Immature natural killer cell (primary cell): ENCODE measurements at regions not wholly inside any gene's neighbourhood (a gene's known extent, or its start where the extent isn't known, plus 50 kb on each side); places are given as distances from the start of the nearest gene placed in this dataset.

Experiments
- DNase-seq, 3 donors: peaks; one replicate each; pipeline ENCODE4 v3.0.0; 2022; ENCODE audit warnings: mixed read lengths in 1 of 3
- H3K27ac Mint-ChIP-seq, 6 donors: one replicate each; pipeline ENCODE4 v1.8.0; 2020; ENCODE audit warnings: mixed read lengths in 6 of 6, mild to moderate bottlenecking in 5 of 6, inconsistent platforms in 4 of 6, moderate library complexity in 3 of 6
- H3K27me3 Mint-ChIP-seq, 3 donors: one replicate each; pipeline ENCODE4 v1.8.0; 2020 to 2021; ENCODE audit warnings: low read depth in 3 of 3, mild to moderate bottlenecking in 3 of 3, mixed read lengths in 3 of 3, moderate library complexity in 3 of 3, inconsistent platforms in 1 of 3
- H3K36me3 Mint-ChIP-seq, 3 donors: one replicate each; pipeline ENCODE4 v1.8.0; 2020; ENCODE audit warnings: mixed read lengths in 3 of 3, inconsistent platforms in 2 of 3, mild to moderate bottlenecking in 2 of 3
- H3K4me1 Mint-ChIP-seq, 2 donors: one replicate each; pipeline ENCODE4 v1.8.0; 2020; ENCODE audit warnings: inconsistent platforms in 2 of 2, mild to moderate bottlenecking in 2 of 2, mixed read lengths in 2 of 2, moderate library complexity in 1 of 2
- H3K4me3 Mint-ChIP-seq, 5 donors: one replicate each; pipeline ENCODE4 v1.8.0; 2020; ENCODE audit warnings: mild to moderate bottlenecking in 5 of 5, mixed read lengths in 5 of 5, inconsistent platforms in 3 of 5, moderate library complexity in 3 of 5
- H3K9me3 Mint-ChIP-seq, 6 donors: one replicate each; pipeline ENCODE4 v1.8.0; 2020; ENCODE audit warnings: mild to moderate bottlenecking in 6 of 6, mixed read lengths in 6 of 6, inconsistent platforms in 4 of 6, moderate library complexity in 3 of 6

GRCh38 chr18:37962316-37962966 lies 396.8 kb upstream of the CELF4 start:
- H3K27ac Mint-ChIP-seq: no peak overlapping the region

GRCh38 chr18:37958499-37958898 lies 392.9 kb upstream of the CELF4 start:
- DNase-seq: no peak
- Mint-ChIP-seq H3K36me3 (no peaks in the 10 kb centered on the region), H3K9me3 (peaks cover 9 to 39% (median 11%) of the 10 kb centered on the region in 6 donors), H3K4me1 (no peaks in the 10 kb centered on the region), H3K27ac (no peak overlapping the region), H3K4me3 (no peak overlapping the region), H3K27me3 (peaks cover 0 to 1% (median 0%) of the 10 kb centered on the region in 3 donors)

More at GRCh38 chr18:37962316-37962966, 396.8 kb upstream of the CELF4 start:
- Mint-ChIP-seq H3K4me3 (no peak overlapping the region), H3K4me1 (no peaks in the 10 kb centered on the region), H3K36me3 (no peaks in the 10 kb centered on the region), H3K9me3 (peaks cover 7 to 39% (median 11%) of the 10 kb centered on the region in 6 donors), H3K27me3 (no peaks in the 10 kb centered on the region)
- DNase-seq: no peak

GRCh38 chr18:37956902-37957301 lies 391.3 kb upstream of the CELF4 start:
- no peaks in the 10 kb centered on the region for H3K4me1 Mint-ChIP-seq
- no peaks in the 10 kb centered on the region for H3K36me3 Mint-ChIP-seq
- peaks cover 5 to 34% (median 9%) of the 10 kb centered on the region in 6 donors for H3K9me3 Mint-ChIP-seq
- H3K27ac Mint-ChIP-seq: no peak overlapping the region
- DNase-seq: no peak
- H3K4me3 Mint-ChIP-seq: no peak overlapping the region
- H3K27me3 Mint-ChIP-seq: peaks cover 0 to 1% (median 0%) of the 10 kb centered on the region in 3 donors

- Mint-ChIP-seq H3K27me3 (peaks cover 0 to 1% (median 0%) of the 10 kb centered on the region in 3 donors), H3K27ac (no peak overlapping the region)
These were observed 390.4 kb upstream of the CELF4 start for GRCh38 chr18:37956020-37956419.

GRCh38 chr18:37955201-37955600 lies 389.6 kb upstream of the CELF4 start:
- no peak for DNase-seq
- H3K27ac Mint-ChIP-seq: no peak overlapping the region
- H3K4me3 Mint-ChIP-seq: no peak overlapping the region
- peaks cover 5 to 45% (median 10%) of the 10 kb centered on the region in 6 donors for H3K9me3 Mint-ChIP-seq
- H3K36me3 Mint-ChIP-seq: no peaks in the 10 kb centered on the region
- H3K27me3 Mint-ChIP-seq: peaks cover 0 to 1% (median 0%) of the 10 kb centered on the region in 3 donors
- H3K4me1 Mint-ChIP-seq: no peaks in the 10 kb centered on the region

More at GRCh38 chr18:37956020-37956419, 390.4 kb upstream of the CELF4 start:
- Mint-ChIP-seq H3K4me1 (no peaks in the 10 kb centered on the region), H3K4me3 (no peak overlapping the region), H3K36me3 (no peaks in the 10 kb centered on the region), H3K9me3 (peaks cover 5 to 39% (median 8%) of the 10 kb centered on the region in 6 donors)
- no peak for DNase-seq

- H3K27ac Mint-ChIP-seq: no peak overlapping the region
- H3K4me1 Mint-ChIP-seq: no peaks in the 10 kb centered on the region
- peaks cover 0 to 4% (median 0%) of the 10 kb centered on the region in 3 donors for H3K36me3 Mint-ChIP-seq
- peaks cover 8 to 53% (median 10%) of the 10 kb centered on the region in 6 donors for H3K9me3 Mint-ChIP-seq
- DNase-seq: no peak
- H3K4me3 Mint-ChIP-seq: no peak overlapping the region
- peaks cover 0 to 4% (median 1%) of the 10 kb centered on the region in 3 donors for H3K27me3 Mint-ChIP-seq
These were observed 388.3 kb upstream of the CELF4 start for GRCh38 chr18:37953876-37954275.

- no peak for DNase-seq
- Mint-ChIP-seq H3K27ac (no peak overlapping the region), H3K27me3 (peaks cover 0 to 4% (median 0%) of the 10 kb centered on the region in 3 donors), H3K36me3 (peaks cover 0 to 4% (median 0%) of the 10 kb centered on the region in 3 donors), H3K4me1 (no peaks in the 10 kb centered on the region), H3K9me3 (peaks cover 4 to 51% (median 16%) of the 10 kb centered on the region in 6 donors), H3K4me3 (no peak overlapping the region)
These were observed 382.9 kb upstream of the CELF4 start for GRCh38 chr18:37948471-37948870.

- Mint-ChIP-seq H3K36me3 (peaks cover 0 to 4% (median 0%) of the 10 kb centered on the region in 3 donors), H3K9me3 (peaks cover 6 to 43% (median 22%) of the 10 kb centered on the region in 6 donors), H3K27ac (no peak overlapping the region), H3K4me1 (no peaks in the 10 kb centered on the region), H3K27me3 (peaks cover 0 to 4% (median 0%) of the 10 kb centered on the region in 3 donors), H3K4me3 (no peak overlapping the region)
- DNase-seq: no peak
These were observed 380.7 kb upstream of the CELF4 start for GRCh38 chr18:37946324-37946723.

- H3K36me3 Mint-ChIP-seq: peaks cover 0 to 2% (median 0%) of the 10 kb centered on the region in 3 donors
- no peaks in the 10 kb centered on the region for H3K4me1 Mint-ChIP-seq
- H3K9me3 Mint-ChIP-seq: peaks cover 4 to 36% (median 21%) of the 10 kb centered on the region in 6 donors
- H3K27ac Mint-ChIP-seq: no peak overlapping the region
- no peak overlapping the region for H3K4me3 Mint-ChIP-seq
- H3K27me3 Mint-ChIP-seq: peaks cover 0 to 2% (median 0%) of the 10 kb centered on the region in 3 donors
- DNase-seq: no peak
These were observed 379.2 kb upstream of the CELF4 start for GRCh38 chr18:37944700-37945270.

- Mint-ChIP-seq H3K4me1 (no peaks in the 10 kb centered on the region), H3K27me3 (peaks cover 0 to 2% (median 0%) of the 10 kb centered on the region in 3 donors), H3K4me3 (no peak overlapping the region), H3K9me3 (peaks cover 13 to 33% (median 19%) of the 10 kb centered on the region in 6 donors), H3K27ac (no peak overlapping the region), H3K36me3 (no peaks in the 10 kb centered on the region)
- DNase-seq: no peak
These were observed 371.7 kb upstream of the CELF4 start for GRCh38 chr18:37937287-37937686.

- no peaks in the 10 kb centered on the region for H3K36me3 Mint-ChIP-seq
- no peak for DNase-seq
- no peaks in the 10 kb centered on the region for H3K4me1 Mint-ChIP-seq
These were observed 369.5 kb upstream of the CELF4 start for GRCh38 chr18:37935086-37935485.

GRCh38 chr18:37930640-37931039 lies 365.0 kb upstream of the CELF4 start:
- Mint-ChIP-seq H3K9me3 (peaks cover 6 to 37% (median 9%) of the 10 kb centered on the region in 6 donors), H3K27me3 (no peaks in the 10 kb centered on the region), H3K4me1 (no peaks in the 10 kb centered on the region), H3K36me3 (no peaks in the 10 kb centered on the region), H3K27ac (no peak overlapping the region), H3K4me3 (no peak overlapping the region)
- no peak for DNase-seq

More at GRCh38 chr18:37935086-37935485, 369.5 kb upstream of the CELF4 start:
- no peak overlapping the region for H3K4me3 Mint-ChIP-seq
- peaks cover 13 to 46% (median 18%) of the 10 kb centered on the region in 6 donors for H3K9me3 Mint-ChIP-seq
- H3K27ac Mint-ChIP-seq: no peak overlapping the region
- peaks cover 0 to 2% (median 0%) of the 10 kb centered on the region in 3 donors for H3K27me3 Mint-ChIP-seq

GRCh38 chr18:37922162-37922561 lies 356.6 kb upstream of the CELF4 start:
- Mint-ChIP-seq H3K4me3 (no peak overlapping the region), H3K27ac (no peak overlapping the region), H3K9me3 (peaks cover 0 to 26% (median 5%) of the 10 kb centered on the region in 6 donors), H3K4me1 (no peaks in the 10 kb centered on the region), H3K36me3 (peaks cover 0 to 3% (median 0%) of the 10 kb centered on the region in 3 donors), H3K27me3 (no peaks in the 10 kb centered on the region)
- no peak for DNase-seq

GRCh38 chr18:37920865-37921264 lies 355.3 kb upstream of the CELF4 start:
- Mint-ChIP-seq H3K36me3 (peaks cover 0 to 3% (median 0%) of the 10 kb centered on the region in 3 donors), H3K27ac (no peak overlapping the region)
- DNase-seq: no peak

More at GRCh38 chr18:37920865-37921264, 355.3 kb upstream of the CELF4 start:
- no peaks in the 10 kb centered on the region for H3K27me3 Mint-ChIP-seq
- no peak overlapping the region for H3K4me3 Mint-ChIP-seq
- H3K9me3 Mint-ChIP-seq: peaks cover 0 to 23% (median 7%) of the 10 kb centered on the region in 6 donors
- no peaks in the 10 kb centered on the region for H3K4me1 Mint-ChIP-seq
